ENCODE measurements at regions not wholly inside any gene's neighbourhood (a gene's known extent, or its start where the extent isn't known, plus 50 kb on each side); places are given as distances from the start of the nearest gene placed in this dataset.

GRCh38 chr3:124288996-124289395 lies 297.1 kb upstream of the ROPN1 start:
- Histone ChIP-seq H3K27ac (no peak overlapping the region), H3K79me2 (peaks cover 2% of the 10 kb centered on the region), H3K27me3 (ENCODE audit: control insufficient read depth, insufficient read depth, low read length) (no peaks in the 10 kb centered on the region), H3K9ac (no peak overlapping the region), H2AFZ (no peak overlapping the region), H3K4me3 (ENCODE audit: low read depth, low read length) (no peak overlapping the region), H3K4me1 (no peaks in the 10 kb centered on the region), H3K9me3 (ENCODE audit: control insufficient read depth, low read length) (no peaks in the 10 kb centered on the region), H3K4me2 (ENCODE audit: low read length) (no peak overlapping the region), H3K36me3 (ENCODE audit: control insufficient read depth, insufficient read depth, low read length) (no peaks in the 10 kb centered on the region)
- TF ChIP-seq, protein P1, sequence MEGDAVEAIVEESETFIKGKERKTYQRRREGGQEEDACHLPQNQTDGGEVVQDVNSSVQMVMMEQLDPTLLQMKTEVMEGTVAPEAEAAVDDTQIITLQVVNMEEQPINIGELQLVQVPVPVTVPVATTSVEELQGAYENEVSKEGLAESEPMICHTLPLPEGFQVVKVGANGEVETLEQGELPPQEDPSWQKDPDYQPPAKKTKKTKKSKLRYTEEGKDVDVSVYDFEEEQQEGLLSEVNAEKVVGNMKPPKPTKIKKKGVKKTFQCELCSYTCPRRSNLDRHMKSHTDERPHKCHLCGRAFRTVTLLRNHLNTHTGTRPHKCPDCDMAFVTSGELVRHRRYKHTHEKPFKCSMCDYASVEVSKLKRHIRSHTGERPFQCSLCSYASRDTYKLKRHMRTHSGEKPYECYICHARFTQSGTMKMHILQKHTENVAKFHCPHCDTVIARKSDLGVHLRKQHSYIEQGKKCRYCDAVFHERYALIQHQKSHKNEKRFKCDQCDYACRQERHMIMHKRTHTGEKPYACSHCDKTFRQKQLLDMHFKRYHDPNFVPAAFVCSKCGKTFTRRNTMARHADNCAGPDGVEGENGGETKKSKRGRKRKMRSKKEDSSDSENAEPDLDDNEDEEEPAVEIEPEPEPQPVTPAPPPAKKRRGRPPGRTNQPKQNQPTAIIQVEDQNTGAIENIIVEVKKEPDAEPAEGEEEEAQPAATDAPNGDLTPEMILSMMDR (IDR thresholded peaks at IDR 0.05): no peak

- no peaks in the 10 kb centered on the region for H3K4me1 ChIP-seq
- H3K9ac ChIP-seq: no peak overlapping the region
- peaks cover 2% of the 10 kb centered on the region for H3K79me2 ChIP-seq
- H3K27ac ChIP-seq: no peak overlapping the region
- H3K36me3 ChIP-seq (ENCODE audit: control insufficient read depth, insufficient read depth, low read length): no peaks in the 10 kb centered on the region
- H3K4me3 ChIP-seq (ENCODE audit: low read depth, low read length): no peak overlapping the region
- no peak overlapping the region for H3K4me2 ChIP-seq (ENCODE audit: low read length)
- H2AFZ ChIP-seq: no peak overlapping the region
- H3K9me3 ChIP-seq (ENCODE audit: control insufficient read depth, low read length): no peaks in the 10 kb centered on the region
- no peaks in the 10 kb centered on the region for H3K27me3 ChIP-seq (ENCODE audit: control insufficient read depth, insufficient read depth, low read length)
- TF ChIP-seq, protein P1 (IDR thresholded peaks at IDR 0.05): no peak
Observed at GRCh38 chr3:124291008-124291407, 299.1 kb upstream of the ROPN1 start.

DNA sequence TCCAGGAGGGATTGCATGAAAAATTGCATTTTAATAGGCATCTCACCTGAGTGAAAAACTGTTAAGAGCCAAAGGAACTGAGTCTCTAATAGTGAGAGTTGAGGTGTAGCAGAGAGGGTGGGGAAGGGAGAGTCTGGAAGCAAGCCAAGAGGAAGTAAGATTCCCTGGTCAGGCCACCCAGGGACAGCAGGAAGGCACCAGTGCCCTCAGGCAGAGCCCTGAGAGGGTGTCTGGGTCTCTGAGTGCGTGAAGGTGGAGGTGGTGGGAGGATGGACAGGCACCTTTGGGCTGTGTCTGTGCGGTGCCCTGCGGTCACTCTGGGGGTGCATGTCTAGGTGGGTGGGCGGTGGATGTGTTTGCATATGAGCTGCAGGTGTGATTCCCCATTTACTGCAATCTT lies 300.4 kb upstream of the ROPN1 start:
- Histone ChIP-seq H3K27me3 (ENCODE audit: control insufficient read depth, insufficient read depth, low read length) (no peaks in the 10 kb centered on the region), H3K27ac (no peak overlapping the region), H3K9ac (no peak overlapping the region), H3K4me3 (ENCODE audit: low read depth, low read length) (no peak overlapping the region), H3K79me2 (peaks cover 2% of the 10 kb centered on the region), H3K4me2 (ENCODE audit: low read length) (no peak overlapping the region), H3K4me1 (no peaks in the 10 kb centered on the region), H3K9me3 (ENCODE audit: control insufficient read depth, low read length) (no peaks in the 10 kb centered on the region), H3K36me3 (ENCODE audit: control insufficient read depth, insufficient read depth, low read length) (no peaks in the 10 kb centered on the region), H2AFZ (no peak overlapping the region)
- TF ChIP-seq, protein P1 (IDR thresholded peaks at IDR 0.05): no peak

DNA sequence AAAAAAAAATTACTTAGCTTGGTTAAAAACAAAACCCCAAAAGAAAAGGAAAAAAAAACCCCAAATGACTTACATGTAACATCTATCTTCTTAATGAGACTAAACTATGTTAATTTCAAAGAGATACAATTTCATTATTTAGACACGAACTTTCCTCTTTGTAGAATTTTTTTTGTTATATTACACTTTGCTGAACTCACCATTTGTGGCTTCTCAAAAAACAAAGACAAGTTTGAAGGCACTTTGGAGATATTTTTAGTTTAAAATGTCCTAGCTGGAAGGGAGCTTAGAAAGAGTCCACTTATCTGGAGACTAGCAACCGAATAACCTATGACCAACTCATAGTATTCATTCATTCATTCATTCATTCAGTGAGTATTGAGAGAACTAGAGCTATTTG lies 301.7 kb upstream of the ROPN1 start:
- Histone ChIP-seq H3K4me2 (ENCODE audit: low read length) (no peak overlapping the region), H3K9me3 (ENCODE audit: control insufficient read depth, low read length) (no peaks in the 10 kb centered on the region), H3K9ac (no peak overlapping the region), H3K27me3 (ENCODE audit: control insufficient read depth, insufficient read depth, low read length) (no peaks in the 10 kb centered on the region), H3K27ac (no peak overlapping the region), H3K4me3 (ENCODE audit: low read depth, low read length) (no peak overlapping the region), H3K79me2 (peaks cover 2% of the 10 kb centered on the region), H2AFZ (no peak overlapping the region), H3K36me3 (ENCODE audit: control insufficient read depth, insufficient read depth, low read length) (no peaks in the 10 kb centered on the region), H3K4me1 (no peaks in the 10 kb centered on the region)
- TF ChIP-seq, protein P1 (IDR thresholded peaks at IDR 0.05): no peak

DNA sequence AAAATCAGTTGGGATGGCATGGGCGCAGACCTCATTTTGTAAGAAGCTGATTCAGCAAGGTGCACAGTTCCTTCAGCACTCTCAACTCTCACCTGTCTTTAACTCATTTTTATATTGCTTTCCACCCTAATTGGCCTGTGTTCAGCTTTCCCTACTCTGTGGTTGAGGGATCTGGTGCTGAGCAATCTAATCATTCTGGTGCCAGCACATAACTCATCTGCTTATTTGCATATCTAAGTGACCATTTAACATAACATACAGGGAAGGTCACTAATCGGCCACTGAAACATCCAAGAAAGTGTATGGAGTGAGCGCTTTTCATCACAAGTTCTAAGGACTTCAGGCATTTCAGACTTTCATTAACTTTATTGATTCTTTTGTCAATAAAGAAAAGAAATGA lies 303.4 kb upstream of the ROPN1 start:
- peaks cover 2% of the 10 kb centered on the region for H3K79me2 ChIP-seq
- no peaks in the 10 kb centered on the region for H3K36me3 ChIP-seq (ENCODE audit: control insufficient read depth, insufficient read depth, low read length)
- no peak overlapping the region for H3K4me2 ChIP-seq (ENCODE audit: low read length)
- H3K4me1 ChIP-seq: no peaks in the 10 kb centered on the region
- H3K4me3 ChIP-seq (ENCODE audit: low read depth, low read length): no peak overlapping the region
- TF ChIP-seq, protein P1 (IDR thresholded peaks at IDR 0.05): no peak
- no peak overlapping the region for H3K9ac ChIP-seq
- no peaks in the 10 kb centered on the region for H3K9me3 ChIP-seq (ENCODE audit: control insufficient read depth, low read length)
- no peak overlapping the region for H2AFZ ChIP-seq
- no peak overlapping the region for H3K27ac ChIP-seq
- H3K27me3 ChIP-seq (ENCODE audit: control insufficient read depth, insufficient read depth, low read length): no peaks in the 10 kb centered on the region

All from parathyroid adenoma (tissue), 2 donors.